Cardiac septum (tissue), 1 donor: ENCODE measurements at regions not wholly inside any gene's neighbourhood (a gene's known extent, or its start where the extent isn't known, plus 50 kb on each side); places are given as distances from the start of the nearest gene placed in this dataset.

Experiments
- DNase-seq: peaks from one replicate; pipeline ENCODE4 v3.0.0-alpha.2; 2020; ENCODE audit warnings: low spot score
- intact Hi-C: fragments of 100-400 bp; cut with DNase I; formaldehyde crosslinking; loops from one replicate; pipeline ENCODE4 v1.14.0; 2022
- donor health status: DM: no; HTN: no; CAD: no.

DNA sequence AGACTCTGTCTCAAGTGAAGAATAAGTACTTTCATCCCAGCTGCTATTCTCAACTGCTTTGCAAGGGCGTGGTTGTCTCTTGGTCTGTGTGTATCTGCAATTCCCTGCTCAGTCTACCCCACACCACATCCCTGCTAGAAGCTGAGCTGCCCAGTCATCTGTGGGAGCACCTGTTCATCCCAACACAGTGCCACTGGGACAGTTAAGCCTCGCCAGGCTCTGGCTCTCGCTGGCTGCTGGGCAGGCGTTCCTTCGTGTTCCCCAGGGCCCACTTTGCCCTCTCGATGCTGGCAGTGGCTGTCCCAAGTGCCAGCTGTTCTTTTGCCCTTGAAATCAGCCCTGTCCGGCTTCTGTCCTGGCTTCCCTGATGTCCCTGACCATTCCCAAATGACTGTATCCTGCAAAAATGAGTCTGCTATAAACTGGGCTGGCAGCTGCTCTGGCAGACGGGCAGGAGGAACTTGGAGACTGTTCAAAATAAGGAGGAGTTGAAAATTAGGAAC lies 91.6 kb upstream of the KLHL25 start:
- intact Hi-C loops = no loop called here
- DNase-seq = no peak

DNA sequence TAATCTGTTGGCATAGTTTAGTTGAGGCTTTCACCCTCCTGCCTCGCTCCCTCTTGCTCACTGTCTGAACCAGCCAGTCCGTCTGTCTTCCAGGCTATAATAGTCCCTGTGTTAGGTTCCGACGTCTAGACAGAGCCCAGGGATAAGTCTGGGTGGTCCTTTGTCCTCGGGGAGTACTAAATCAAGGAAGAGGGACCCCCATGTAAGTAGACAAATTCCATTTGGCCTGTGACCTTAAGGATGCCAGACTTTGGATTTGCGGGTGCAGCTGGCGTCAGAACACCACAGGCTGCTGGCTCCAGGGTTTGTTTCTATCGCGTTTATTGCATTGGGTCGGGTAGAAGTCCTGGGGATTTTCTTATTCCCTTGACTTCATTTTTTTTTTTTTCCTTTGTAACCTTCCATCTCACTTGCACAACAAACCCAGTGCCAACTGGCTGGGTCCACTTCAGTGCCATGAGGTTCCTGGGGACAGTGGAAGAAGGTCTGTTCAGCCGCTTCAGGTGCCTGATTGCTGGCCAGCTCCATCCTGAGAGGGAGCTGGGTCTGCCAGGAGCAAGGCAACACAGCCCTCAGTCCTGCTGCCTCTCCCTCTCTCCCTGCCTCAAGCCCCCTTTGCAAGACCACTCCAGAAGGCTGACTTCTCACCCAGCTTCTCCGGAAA lies 95.4 kb upstream of the KLHL25 start:
- intact Hi-C loops = no loop called here

GRCh38 chr15:85890620-85890980 lies 95.9 kb upstream of the KLHL25 start:
- intact Hi-C loops = no loop called here
- no peak for DNase-seq

More for the DNA sequence above, 95.4 kb upstream of the KLHL25 start:
- DNase-seq = no peak

DNA sequence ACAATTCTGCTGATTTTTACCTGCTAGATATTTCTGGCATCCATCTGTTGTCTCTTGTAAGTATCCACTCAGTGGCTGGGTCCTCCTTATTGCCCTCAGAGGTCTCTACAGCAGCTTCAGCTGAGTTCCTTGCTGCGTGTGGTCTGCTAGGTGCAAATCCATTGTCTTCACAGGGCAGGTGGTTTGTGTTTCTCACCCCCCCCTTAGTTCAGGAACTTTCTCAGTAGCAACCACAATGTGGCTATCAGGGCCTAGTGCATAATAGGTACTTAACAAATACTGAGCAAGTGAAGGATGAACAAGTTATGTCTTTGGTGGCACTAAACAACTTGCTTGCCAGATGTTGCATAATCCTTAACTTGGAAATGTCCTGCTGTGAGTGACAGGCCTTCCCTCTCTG lies 96.7 kb upstream of the KLHL25 start:
- DNase-seq = no peak
- intact Hi-C loops = no loop called here

DNA sequence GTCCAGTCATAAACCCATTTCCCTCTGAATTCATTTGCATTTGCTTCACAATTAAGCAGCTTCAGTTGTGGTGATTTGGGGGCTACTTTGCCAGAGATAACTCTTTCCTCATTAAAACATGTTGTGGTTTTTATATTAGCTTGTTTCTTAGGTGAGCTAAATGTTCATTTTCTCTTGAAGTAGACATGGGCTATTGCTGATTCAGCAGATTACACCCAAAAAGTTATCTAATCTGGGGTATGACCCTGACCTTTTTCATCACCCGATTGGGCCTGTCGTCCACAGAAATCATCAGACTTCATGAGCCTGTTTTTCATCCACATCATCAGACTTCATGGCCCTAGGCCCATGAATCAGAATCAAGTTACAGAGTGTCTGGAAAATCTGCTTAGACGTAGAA lies 97.5 kb upstream of the KLHL25 start:
- intact Hi-C loops = no loop called here
- no peak for DNase-seq

DNA sequence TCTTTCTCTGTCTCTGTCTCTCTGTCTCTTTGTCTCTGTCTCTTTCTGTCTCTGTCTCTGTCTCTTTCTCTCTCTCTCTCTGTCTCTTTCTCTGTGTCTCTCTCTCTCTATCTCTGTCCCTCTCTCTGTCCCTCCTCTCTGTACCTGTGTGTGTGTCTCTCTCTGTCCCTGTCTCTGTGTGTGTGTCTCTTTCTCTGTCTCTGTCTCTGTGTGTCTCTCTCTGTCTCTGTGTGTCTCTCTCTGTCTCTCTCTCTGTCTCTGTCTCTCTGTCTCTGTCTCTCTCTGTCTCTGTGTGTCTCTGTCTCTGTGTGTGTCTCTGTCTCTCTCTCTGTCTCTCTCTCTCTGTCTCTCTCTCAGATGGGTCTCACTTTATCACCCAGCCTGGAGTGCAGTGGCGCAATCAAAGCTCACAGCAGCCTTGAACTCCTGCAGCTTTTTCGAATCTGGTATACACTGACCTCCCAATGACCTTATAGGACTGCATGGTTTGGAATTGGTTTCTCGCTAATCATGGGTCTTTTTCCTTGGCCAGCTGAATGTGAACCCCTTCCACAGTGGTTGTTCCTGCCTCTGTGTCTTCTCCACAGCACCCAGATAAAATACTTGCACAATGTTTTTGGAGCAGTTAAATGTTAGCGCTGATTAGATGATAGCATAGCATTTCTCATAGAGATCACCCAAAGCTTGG lies 102.6 kb upstream of the KLHL25 start:
- intact Hi-C loops = no loop called here
- DNase-seq = no peak

- intact Hi-C loops = no loop called here
- DNase-seq = no peak
Measured at GRCh38 chr15:85897895-85898717, 103.4 kb upstream of the KLHL25 start.

DNA sequence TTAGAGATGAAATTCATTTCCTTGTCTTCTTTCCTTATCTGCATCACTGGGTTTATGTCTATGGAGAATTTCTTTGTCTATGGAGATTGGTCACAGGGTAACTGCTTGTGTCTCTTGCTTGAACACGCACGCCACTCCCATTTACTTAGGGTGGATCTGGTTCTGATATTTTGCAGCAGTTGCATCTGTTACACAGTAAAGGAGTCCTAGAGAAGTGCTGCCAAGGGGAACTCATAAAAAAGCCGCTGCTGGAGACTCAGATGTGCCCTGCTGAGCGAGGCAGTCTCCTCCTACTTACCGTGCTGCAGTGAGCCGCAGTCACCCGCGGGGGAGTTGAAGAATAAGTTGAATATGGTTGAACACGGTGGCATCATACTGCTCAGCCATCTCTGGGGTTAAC lies 105.2 kb upstream of the KLHL25 start:
- intact Hi-C loops = no loop called here
- no peak for DNase-seq

GRCh38 chr15:85905751-85906450 lies 111.2 kb upstream of the KLHL25 start:
- intact Hi-C loops = no loop called here
- no peak for DNase-seq

- DNase-seq = no peak
- intact Hi-C loops = no loop called here
Measured at GRCh38 chr15:85906640-85907039, 111.9 kb upstream of the KLHL25 start.

GRCh38 chr15:85910834-85911233 lies 116.1 kb upstream of the KLHL25 start:
- DNase-seq = no peak
- intact Hi-C loops = no loop called here

GRCh38 chr15:85913461-85913860 lies 118.7 kb upstream of the KLHL25 start:
- DNase-seq = no peak
- intact Hi-C loops = no loop called here

DNA sequence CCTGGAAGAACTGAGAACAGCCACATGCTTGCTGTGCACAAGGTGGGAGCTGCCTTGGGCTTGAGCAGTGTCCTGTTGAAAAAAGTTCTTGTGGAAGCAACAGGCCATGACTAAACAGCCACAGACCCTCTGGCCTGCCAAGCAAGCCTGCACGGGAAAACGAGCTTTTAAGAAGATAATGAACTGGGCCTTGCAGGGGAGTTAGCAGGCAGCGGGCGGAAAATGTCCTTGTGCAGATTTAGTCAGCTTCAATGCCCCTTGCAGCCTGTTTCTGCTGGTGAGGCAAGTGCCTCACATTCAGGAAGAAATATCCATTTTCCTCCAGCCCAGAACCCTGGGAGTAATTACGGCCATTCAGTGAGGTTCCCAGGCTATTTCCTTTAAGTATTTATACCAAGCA lies 126.2 kb upstream of the KLHL25 start:
- intact Hi-C loops = no loop called here
- DNase-seq = no peak

GRCh38 chr15:85924088-85924487 lies 129.4 kb upstream of the KLHL25 start:
- DNase-seq = no peak
- intact Hi-C loops = no loop called here

DNA sequence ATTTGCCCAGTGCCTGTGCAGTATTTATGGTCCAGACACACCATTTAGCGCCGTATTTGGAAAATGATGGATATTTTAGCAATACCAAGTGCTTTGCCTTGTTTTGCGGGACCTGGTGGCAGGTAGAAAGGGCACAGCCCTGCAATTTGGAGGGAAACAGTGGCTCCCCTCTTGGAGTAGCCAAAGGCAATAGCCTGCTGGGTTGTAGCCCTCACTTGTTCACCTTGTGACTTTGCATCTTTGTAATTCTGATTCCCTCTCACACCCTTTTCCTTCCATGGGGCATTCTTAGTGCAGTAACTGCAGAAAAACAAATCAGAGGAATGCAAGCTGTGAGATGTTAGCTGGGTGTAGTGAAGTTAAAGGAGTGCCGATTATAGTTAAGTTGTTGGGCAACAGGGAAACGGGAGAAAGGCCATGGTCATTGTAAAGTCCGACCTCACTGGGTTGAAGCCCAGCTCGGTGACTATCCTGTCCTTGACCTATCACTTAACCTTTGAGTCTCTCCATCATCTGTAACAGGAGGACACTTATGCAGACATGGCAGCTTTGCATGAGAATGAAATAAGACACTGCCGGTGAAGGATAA lies 131.0 kb upstream of the KLHL25 start:
- intact Hi-C loops = no loop called here

GRCh38 chr15:85926834-85927233 lies 132.1 kb upstream of the KLHL25 start:
- intact Hi-C loops = no loop called here
- no peak for DNase-seq

More for the DNA sequence above, 131.0 kb upstream of the KLHL25 start:
- DNase-seq = no peak

DNA sequence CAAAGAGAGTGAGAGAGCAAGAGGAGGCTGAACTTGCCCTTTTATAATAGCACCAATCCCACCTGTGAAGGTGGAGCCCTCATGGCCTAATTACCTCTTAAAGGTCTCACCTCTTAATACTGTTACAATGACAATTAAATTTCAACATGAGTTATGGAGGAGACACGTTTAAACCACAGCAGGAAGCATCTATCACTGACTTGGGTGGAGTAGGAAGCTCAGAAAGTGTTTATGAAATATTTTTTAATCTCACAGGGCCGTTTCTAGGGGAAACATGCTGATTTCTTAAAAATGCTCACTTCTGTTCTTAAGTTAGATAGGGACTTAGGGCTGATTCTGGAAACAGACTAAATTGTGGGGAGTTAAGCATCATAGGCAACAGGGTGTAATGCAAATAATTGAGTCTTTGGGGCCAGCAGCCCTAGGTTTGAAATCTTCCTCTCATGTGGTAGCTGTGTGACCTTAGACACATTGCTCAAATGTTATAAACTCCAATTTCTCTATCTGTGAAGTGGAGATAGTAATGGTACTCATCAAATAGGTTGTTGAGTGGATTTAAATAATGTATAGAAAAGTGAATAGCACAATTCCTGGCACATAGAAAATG lies 133.3 kb upstream of the KLHL25 start:
- intact Hi-C loops = no loop called here
- no peak for DNase-seq

- intact Hi-C loops = no loop called here
- no peak for DNase-seq
Measured at GRCh38 chr15:85929786-85930185, 135.1 kb upstream of the KLHL25 start.

- DNase-seq = no peak
- intact Hi-C loops = no loop called here
Measured at GRCh38 chr15:85932391-85932790, 137.7 kb upstream of the KLHL25 start.
